Activated CD8-positive, alpha-beta T cell treated with anti-CD3 and anti-CD28 coated beads for 36 hours (primary cell): ENCODE measurements at regions not wholly inside any gene's neighbourhood (a gene's known extent, or its start where the extent isn't known, plus 50 kb on each side); places are given as distances from the start of the nearest gene placed in this dataset.

ENCODE experiments used
- ATAC-seq: fragments of 200-7000 bp; cut with Tn5 transposase; one replicate; pipeline ENCODE4 v1.10.0; 2021; ENCODE audit warnings: mild to moderate bottlenecking, moderate library complexity
- CTCF ChIA-PET: fragments of 350-600 bp; sonication (Branson Sonifier 250); formaldehyde crosslinking; loops from one replicate; lab custom pipeline; 2021; ENCODE audit warnings: antibody characterized with exemption; lab: Charles Lee
- POLR2A ChIA-PET: fragments of 350-600 bp; sonication (Branson Sonifier 250); formaldehyde crosslinking; loops from one replicate; lab custom pipeline; 2021; ENCODE audit warnings: antibody characterized with exemption; lab: Charles Lee
- DNase-seq: peaks from one replicate; pipeline ENCODE4 v3.0.0-alpha.2; 2020
- H3K27ac Mint-ChIP-seq: one replicate; pipeline ENCODE4 v1.8.0; 2021; ENCODE audit warnings: mild to moderate bottlenecking, mixed read lengths
- H3K27me3 Mint-ChIP-seq: one replicate; pipeline ENCODE4 v1.8.0; 2021; ENCODE audit warnings: mixed read lengths
- H3K36me3 Mint-ChIP-seq: one replicate; pipeline ENCODE4 v1.8.0; 2021; ENCODE audit warnings: low read depth, mixed read lengths
- H3K4me1 Mint-ChIP-seq: one replicate; pipeline ENCODE4 v1.8.0; 2021; ENCODE audit warnings: low read depth, mixed read lengths
- H3K4me3 Mint-ChIP-seq: one replicate; pipeline ENCODE4 v1.8.0; 2021; ENCODE audit warnings: mild to moderate bottlenecking, moderate library complexity, mixed read lengths
- H3K9me3 Mint-ChIP-seq: one replicate; pipeline ENCODE4 v1.8.0; 2021; ENCODE audit warnings: mixed read lengths
- intact Hi-C: fragments of 100-400 bp; cut with micrococcal nuclease; formaldehyde crosslinking; loops from one replicate; pipeline ENCODE4 v1.10.0; 2022
- TF ChIP-seq, protein P1 (sequence below): fragments of 200-600 bp; IDR thresholded peaks from one replicate; pipeline ENCODE4 v1.8.0; 2022; ENCODE audit warnings: antibody characterized with exemption, mild to moderate bottlenecking

DNA sequence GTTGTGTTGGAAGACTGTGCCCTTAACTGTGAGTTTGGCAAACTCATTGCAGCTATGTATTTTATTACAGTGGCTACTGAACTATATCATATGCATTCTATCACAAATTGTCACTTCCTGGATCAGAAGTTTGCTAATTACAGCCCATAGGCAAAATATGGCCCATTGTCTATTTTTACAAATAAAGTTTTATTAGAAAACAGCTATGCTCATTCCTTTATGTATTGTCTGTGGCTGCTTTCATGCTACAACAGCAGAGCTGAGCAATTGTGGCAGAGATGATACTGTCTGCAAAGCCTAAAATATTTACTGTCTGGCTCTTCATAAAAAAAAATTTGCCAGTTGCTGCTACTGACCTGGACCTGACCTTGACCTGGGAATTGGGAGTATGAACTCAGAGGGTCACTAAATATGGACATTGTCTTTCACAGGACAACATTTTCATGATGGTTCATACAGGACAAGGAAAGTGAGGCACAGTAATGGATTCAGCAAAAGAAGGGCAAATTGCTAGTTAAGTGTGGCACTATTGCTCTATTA lies 316.9 kb downstream of the ZNF621 start:
- ChIA-PET CTCF (no interaction called here), POLR2A (no interaction called here)
- Mint-ChIP-seq H3K9me3 (no peaks in the 10 kb centered on the region), H3K4me3 (no peak overlapping the region), H3K27me3 (no peaks in the 10 kb centered on the region), H3K36me3 (no peaks in the 10 kb centered on the region), H3K27ac (no peak overlapping the region), H3K4me1 (no peaks in the 10 kb centered on the region)
- intact Hi-C loops = no loop called here
- TF ChIP-seq, protein P1, sequence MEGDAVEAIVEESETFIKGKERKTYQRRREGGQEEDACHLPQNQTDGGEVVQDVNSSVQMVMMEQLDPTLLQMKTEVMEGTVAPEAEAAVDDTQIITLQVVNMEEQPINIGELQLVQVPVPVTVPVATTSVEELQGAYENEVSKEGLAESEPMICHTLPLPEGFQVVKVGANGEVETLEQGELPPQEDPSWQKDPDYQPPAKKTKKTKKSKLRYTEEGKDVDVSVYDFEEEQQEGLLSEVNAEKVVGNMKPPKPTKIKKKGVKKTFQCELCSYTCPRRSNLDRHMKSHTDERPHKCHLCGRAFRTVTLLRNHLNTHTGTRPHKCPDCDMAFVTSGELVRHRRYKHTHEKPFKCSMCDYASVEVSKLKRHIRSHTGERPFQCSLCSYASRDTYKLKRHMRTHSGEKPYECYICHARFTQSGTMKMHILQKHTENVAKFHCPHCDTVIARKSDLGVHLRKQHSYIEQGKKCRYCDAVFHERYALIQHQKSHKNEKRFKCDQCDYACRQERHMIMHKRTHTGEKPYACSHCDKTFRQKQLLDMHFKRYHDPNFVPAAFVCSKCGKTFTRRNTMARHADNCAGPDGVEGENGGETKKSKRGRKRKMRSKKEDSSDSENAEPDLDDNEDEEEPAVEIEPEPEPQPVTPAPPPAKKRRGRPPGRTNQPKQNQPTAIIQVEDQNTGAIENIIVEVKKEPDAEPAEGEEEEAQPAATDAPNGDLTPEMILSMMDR = no peak
- no peak for DNase-seq
- no peak for ATAC-seq

DNA sequence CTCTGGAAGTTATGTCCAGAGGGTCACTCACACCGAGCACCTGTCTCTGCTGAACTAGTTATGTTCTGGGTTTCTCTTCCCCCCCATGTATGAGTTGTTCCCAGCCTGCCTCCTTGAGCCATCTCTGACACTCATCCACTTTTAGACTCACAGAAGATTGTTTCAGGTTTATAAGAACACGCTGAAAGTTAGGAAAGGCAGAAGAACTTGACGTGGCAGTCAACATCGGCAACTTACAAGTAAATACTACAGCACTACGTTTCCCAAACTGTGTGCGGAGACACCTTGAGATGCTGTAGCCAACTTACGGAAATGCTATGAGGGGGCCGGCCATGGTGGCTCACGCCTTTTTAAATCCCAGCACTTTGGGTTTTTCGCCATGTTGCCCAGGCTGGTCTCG lies 318.0 kb downstream of the ZNF621 start:
- ChIA-PET POLR2A (no interaction called here), CTCF (no interaction called here)
- TF ChIP-seq, protein P1 = no peak
- ATAC-seq = no peak
- intact Hi-C loops = no loop called here
- Mint-ChIP-seq H3K4me1 (no peaks in the 10 kb centered on the region), H3K9me3 (no peaks in the 10 kb centered on the region), H3K36me3 (no peaks in the 10 kb centered on the region), H3K27ac (no peak overlapping the region), H3K27me3 (no peaks in the 10 kb centered on the region), H3K4me3 (no peak overlapping the region)
- DNase-seq = no peak

DNA sequence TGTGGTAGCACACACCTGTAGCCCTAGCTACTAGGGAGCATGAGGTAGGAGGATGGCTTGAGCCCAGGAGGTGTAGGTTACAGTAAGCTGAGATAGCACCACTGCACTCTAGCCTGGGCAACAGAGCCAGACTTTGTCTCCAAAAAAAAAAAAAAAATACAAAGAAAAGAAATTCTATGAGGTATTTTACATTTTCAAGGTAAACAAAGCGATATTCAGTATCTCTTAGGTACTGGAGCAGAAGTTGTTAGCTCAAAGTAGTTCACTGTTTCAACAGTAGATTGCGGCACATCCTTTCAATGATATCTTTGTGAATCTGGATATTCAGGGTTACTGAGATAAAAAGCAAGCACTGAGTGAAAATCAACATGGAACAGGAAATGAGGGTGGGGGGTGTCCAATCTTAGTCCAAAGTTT lies 318.5 kb downstream of the ZNF621 start:
- H3K27me3 Mint-ChIP-seq = no peaks in the 10 kb centered on the region

DNA sequence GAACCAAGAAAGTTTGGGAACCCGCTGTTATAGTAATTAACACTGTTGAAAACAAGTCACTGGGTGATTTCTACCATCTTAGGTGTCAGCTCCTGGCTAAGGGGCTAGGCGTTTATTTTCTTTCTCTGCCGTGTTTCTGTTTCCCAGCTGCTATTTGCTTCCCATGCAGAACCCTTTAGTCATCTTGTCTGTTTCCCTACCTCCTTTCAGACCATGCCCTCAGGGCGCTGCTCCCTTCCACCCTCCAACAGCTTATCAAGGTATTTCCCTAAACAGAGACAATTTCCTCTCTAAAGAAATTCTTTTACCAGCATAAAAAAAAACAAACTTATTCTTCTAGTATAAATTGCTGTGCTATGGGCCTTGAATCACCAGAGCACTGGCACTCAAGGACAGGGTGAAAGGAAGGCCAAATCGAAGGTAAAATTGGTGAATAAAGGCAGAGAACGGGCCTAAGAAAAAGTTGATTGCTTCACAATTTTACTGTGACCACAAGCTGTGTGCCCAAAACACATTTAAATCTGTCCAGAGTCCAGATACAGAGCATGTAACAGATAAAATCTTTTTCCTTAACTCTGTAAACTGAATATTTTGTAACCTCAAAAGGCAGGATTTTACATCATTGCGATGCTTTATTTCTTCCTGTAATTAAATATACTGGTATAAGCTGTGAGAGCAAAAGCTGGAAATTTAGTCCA lies 319.2 kb downstream of the ZNF621 start:
- intact Hi-C loops = no loop called here
- TF ChIP-seq, protein P1 = no peak
- DNase-seq (no peak), ATAC-seq (no peak)
- Mint-ChIP-seq H3K27me3 (no peaks in the 10 kb centered on the region), H3K36me3 (no peaks in the 10 kb centered on the region), H3K27ac (no peak overlapping the region), H3K9me3 (no peaks in the 10 kb centered on the region), H3K4me1 (no peaks in the 10 kb centered on the region), H3K4me3 (no peak overlapping the region)
- ChIA-PET CTCF (no interaction called here), POLR2A (no interaction called here)

More for the DNA sequence above, 318.5 kb downstream of the ZNF621 start:
- TF ChIP-seq, protein P1 = no peak
- no peak for DNase-seq
- ATAC-seq = no peak
- ChIA-PET POLR2A (no interaction called here), CTCF (no interaction called here)
- Mint-ChIP-seq H3K27ac (no peak overlapping the region), H3K9me3 (no peaks in the 10 kb centered on the region), H3K36me3 (no peaks in the 10 kb centered on the region), H3K4me1 (no peaks in the 10 kb centered on the region), H3K4me3 (no peak overlapping the region)
- intact Hi-C loops = no loop called here

DNA sequence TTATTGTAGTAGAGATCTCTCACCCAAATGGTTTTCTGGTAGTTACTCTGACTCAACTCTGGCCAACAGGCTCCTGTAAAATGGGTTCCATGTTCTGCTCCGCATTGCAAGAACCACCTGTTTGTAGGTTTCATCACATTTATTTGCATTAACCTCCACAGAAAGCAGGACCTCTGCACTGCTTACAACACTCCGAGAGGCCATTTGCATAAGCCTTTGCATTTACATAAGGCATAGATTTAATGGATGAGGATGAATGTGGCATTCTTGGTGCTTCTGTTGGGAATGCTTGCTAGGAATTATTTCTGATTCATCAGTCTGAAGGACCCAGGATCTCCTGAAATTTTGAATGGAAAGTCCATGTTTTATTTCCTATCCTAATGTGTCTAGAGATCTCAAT lies 320.1 kb downstream of the ZNF621 start:
- no peak overlapping the region for H3K27ac Mint-ChIP-seq
- intact Hi-C loops = no loop called here
- ATAC-seq = no peak
- no peaks in the 10 kb centered on the region for H3K9me3 Mint-ChIP-seq
- no peaks in the 10 kb centered on the region for H3K4me1 Mint-ChIP-seq
- H3K36me3 Mint-ChIP-seq = no peaks in the 10 kb centered on the region
- POLR2A ChIA-PET = no interaction called here
- H3K4me3 Mint-ChIP-seq = no peak overlapping the region
- CTCF ChIA-PET = no interaction called here
- no peak for DNase-seq
- TF ChIP-seq, protein P1 = no peak
- no peaks in the 10 kb centered on the region for H3K27me3 Mint-ChIP-seq
